ENCODE measurements at regions not wholly inside any gene's neighbourhood (a gene's known extent, or its start where the extent isn't known, plus 50 kb on each side); places are given as distances from the start of the nearest gene placed in this dataset.
A peak's percentile ranks its signal among the peaks of the same experiment; 100 is the strongest.

DNA sequence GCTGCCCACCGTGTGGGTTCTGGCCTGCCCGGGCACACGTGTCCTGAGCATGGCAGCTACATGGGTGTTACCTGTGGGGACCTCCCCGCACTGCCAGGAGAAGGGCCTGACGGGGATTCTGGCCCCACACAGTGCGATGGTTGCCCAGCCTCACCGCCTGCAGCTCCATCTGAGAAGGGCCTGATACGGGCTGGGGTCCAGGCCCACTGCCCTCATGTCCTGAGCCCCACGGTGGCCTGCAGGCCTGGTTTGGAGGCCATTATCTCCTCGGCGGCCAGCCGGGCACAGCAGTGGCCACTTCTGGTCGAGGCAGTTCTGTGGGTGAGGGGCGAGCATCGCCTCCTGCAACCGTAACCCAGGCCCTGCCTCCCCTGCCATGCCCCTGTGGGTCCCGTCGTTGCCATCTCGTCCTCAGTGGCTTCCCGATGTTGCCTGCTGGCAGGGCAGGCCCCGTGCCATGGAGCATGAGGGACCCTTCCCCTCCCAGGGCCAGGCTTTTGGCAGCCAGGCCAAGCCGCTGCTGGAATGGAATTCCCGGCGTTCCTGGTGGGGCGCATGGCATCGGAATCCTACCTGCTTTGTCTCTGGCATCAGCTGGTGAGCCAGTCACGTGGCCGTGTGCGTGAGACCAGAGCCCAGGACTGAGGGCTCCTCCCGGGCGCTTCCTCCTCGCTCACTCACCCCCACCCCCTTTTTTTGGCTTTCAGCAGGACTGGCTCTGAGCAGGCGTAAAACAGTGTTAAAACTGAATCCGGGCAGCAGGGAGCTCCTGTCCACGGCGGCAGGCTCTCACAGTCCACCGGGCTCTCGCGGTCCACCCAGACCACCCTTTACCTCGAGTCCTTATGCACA is 71.9 kb upstream of the PPARA start:
- peak; percentile 92 for DNase-seq (ENCODE audit: low read depth)

DNA sequence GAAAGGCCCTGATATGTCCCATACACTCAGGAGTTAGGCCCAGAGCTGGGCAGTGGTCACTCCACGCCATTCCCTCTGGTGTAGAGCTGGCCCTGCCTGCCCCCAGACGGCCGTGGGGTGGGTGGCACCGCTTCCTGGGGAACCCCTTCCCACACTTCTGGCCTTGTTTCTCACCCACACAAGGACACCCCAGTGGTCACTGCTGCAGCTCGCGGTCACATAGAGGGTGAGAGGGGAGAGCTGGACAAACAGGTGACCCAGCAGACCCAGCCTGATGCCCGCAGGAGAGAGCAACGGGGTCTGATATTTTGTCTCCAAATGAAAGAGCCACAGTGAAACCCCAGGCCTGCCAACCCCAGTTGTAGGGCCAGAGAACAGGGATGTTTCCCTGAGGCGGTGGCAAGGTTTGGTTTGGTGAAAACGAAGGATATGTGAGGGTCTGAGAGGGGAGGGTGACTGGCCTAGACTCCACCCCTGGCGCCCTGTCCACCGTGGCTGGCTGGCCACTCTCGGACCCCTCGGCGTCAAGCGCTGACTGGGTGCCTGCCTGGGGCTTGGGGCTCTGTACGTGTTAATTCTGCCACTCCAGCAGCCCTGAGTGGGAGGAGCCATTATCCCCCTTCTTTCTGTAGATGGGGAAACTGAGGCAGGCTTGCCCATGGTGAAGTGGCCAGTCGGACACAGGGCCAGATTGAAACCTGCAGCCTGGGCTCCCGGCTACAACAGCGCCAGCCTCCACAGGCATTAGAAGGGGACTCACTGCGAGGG is 71.0 kb upstream of the PPARA start:
- DNase-seq (ENCODE audit: low read depth): no peak

DNA sequence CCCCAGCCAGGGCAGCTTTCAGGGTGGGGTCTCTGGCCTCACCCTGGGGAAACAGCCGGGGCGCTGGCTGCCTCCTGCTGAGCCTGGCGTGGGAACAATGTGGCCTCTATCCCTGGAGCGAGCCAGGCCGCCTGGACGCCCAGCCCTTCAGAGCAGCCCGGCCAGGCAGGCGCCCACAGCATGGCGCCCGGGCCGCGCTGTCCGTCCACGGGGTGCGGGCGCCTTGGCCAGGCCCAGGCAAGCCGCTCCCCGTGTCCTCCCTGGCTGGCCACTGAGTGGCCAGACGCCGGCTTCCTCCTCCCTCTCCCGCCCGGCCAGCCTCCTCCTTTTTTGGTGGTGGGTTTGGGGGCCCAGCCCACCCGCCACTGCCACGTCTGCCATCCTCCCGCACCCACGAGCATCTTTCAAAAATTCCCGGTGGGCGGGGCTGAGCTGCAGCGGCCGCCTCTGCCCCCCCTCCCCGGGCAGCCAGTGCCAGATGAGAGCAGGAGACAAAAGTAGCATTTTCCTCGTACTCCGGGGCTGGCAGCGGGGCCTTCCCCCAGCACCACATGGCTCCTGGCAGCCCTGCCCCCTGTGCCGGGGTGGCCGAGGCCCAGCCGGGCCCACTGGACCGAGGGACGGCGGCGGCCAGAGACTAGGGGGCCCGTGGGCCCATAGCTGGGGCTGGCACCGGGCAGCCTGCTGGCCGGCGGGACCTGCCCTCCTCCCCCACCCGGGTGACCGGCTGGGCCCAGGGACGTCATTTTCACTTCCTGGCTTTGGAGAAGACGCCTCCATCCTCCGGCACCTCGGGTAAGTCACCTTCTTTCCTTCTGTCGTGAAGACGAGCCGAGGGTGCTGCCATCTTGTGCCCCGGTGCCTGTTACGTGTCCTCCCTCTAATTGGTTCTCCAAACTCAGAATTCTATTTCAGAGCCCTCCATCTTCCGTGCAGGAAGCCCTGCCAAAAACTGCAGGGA is 70.2 kb upstream of the PPARA start:
- DNase-seq (ENCODE audit: low read depth): peak; percentile 88

DNA sequence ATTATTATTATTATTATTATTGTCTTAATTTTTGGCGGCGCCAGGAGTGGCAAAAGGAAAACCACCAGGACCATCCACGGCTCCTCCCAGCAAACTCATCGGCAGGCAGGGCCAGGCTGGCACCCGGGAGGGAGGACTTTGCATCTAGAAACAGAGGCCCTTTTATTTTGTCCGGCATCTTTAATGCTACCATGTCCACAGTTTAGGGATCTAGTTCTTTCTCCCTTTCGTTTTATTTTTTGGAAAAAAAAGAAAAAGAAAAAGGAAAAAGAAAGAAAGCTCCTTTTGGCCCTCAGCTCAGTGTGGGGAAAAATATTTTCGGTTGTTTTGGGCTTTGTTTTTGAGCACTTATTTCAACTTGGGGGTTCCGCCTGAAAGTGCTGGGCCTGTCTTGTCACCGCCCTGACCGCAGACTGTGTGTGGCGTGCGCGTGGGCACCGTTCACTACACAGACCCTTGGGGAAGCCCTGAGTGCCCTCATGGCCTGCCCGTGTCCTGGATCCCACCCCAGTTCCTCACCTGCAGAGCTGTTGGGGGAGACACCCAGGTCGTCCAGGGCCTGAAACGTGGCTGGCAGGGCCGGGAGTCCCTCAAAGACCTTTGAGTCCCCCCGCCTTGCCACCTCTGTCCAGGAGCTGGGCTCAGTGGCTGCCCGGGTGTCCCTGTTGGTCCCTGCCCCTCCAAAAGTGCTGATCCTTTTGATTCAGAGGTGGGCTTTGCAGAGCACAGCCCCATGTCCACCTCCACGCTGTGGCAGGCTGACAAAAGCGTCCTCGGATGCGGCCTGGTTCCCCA is 69.1 kb upstream of the PPARA start:
- DNase-seq (ENCODE audit: low read depth): no peak

DNA sequence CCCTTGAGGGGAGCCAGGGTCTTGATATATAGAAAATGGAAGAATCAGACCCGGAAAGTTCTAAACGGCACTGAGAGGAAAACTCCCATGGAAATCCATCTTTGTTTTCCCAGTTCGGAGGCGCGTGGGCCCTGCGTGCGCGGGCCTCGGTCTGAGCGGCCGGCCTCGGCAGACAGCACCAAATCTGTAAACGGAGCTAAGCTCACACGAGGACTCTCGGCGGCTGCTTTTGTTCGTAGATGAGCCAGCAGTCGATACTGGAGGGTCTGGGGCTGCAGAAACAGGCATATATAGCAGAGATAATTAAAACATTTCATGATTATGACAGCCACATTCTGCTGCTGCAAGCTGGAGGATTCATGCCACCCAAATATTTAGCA is 68.5 kb upstream of the PPARA start:
- no peak for DNase-seq (ENCODE audit: low read depth)

DNA sequence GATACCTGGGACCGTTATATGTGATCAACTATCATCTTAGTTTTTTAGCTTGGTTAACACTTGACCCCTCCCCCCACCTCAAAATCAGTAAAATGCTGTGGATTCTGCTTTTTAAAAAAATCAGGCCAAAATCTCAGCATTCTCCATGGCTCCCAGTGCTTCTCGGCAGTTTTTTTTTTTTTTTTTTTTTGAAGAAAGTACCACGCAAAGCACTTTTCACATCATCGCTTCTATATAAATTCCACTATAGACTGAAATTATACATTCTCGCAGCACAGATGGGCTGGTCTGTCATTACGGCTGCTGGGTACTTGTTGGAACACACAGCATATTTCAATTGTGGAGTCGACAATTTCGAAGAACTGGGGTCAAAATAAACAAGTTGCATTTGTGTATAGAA is 67.7 kb upstream of the PPARA start:
- DNase-seq (ENCODE audit: low read depth): no peak

DNA sequence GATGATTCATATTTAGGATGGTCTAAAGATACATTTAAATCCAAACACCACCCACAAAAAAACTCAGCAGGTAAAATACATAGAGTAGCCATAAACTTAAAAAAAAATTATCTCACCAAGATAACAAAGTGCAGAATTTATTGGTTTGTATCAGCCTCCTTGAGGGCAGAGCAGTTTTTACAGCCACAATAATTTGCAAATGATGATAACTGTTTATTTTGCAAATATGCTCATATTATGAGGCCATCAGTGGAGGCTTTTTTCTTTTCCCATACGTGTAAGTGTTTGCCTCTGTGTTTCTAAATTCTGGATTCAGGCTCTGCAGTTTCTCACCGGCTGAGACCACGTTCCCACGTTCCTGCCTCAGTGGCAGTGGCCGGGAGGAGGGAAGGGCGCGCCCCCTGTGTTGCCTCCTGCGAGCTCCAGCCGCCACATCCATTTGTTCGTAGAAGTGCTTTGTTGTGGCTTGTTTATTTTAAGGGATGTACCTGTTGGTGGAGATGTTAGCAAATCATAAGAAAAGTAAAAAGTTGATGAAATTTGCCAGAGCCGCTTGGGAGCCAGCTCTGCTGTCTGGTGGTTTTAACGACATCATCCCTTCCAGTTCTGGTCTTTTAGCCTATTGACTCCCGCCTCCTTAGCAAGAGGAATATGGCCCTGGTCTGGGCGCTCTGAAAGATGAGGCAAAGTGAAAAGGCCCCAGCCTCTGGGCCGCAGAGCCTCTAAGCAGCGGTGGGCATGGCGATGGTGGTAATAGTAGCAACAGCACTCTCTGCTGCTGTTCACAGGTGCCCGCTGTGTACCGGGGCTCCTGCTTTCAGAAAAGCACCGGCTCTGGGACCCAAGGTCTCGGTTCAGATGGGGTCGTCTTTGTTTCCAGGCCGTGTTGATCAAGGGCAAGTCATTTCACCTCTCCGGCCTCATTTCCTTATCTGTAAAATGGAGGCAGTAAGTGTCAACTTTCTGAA is 66.7 kb upstream of the PPARA start:
- DNase-seq (ENCODE audit: low read depth): no peak

DNA sequence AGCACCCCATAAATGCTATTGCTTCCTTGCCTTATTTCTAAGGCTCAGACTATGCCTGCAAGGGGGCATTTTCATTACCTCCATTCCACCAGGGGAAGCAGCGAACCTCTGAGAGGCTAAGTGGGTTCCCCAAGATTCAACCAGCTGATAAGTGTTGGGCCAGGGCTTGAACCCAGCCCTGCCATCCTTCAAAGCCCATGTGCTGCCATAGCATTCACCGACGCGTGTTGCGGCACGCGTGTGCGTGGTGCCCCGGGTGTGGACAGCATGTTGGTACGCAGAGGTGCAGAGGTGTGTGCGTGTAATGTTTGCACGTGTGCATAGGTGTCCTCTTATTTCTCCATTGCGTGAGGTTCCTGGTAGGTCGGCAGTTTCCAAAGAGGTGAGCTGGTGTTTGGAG is 66.0 kb upstream of the PPARA start:
- no peak for DNase-seq (ENCODE audit: low read depth)

DNA sequence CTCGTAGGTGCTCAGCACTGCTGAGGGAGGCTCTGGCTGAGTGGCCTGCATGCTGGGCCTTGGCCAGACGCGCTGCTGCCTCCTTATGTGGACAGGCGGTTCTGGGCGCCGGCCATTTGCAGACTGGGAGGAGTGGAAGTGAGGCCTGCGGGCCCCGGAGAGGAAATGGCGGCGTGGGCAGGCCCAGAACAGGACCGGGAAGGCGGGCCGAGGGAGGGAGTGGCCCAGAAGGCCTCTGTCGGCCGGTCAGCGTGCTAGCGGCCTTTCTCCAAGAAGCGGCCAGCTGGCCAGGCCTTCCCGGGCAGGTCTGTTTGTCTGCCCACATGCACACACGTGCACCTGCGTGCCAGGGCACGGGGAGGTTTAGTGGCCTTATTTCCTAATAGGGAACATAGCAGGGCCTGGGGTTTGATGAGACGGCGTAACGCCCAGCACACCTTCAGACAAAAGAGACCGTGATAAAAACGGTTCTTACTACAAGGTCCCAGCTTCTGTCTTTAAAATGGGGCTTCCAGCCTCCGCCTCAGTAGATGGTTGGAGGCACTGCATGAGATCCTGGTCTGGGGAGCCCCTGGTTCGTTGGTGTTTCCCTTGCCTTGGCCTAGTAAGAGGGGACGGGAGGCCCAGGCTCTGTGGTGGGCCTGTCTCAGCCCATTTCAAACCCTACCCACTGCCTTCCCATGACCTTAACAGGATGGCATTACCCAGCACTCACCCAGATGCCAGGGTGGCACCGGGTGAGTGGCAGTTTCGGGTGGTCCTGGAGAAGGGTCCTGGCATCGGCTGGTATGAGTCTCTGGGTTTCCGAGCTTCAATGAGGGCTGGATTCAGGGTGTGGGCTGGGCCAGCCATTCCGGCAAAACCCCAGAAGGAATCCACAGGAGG is 65.1 kb upstream of the PPARA start:
- peak; percentile 88 for DNase-seq (ENCODE audit: low read depth)

DNA sequence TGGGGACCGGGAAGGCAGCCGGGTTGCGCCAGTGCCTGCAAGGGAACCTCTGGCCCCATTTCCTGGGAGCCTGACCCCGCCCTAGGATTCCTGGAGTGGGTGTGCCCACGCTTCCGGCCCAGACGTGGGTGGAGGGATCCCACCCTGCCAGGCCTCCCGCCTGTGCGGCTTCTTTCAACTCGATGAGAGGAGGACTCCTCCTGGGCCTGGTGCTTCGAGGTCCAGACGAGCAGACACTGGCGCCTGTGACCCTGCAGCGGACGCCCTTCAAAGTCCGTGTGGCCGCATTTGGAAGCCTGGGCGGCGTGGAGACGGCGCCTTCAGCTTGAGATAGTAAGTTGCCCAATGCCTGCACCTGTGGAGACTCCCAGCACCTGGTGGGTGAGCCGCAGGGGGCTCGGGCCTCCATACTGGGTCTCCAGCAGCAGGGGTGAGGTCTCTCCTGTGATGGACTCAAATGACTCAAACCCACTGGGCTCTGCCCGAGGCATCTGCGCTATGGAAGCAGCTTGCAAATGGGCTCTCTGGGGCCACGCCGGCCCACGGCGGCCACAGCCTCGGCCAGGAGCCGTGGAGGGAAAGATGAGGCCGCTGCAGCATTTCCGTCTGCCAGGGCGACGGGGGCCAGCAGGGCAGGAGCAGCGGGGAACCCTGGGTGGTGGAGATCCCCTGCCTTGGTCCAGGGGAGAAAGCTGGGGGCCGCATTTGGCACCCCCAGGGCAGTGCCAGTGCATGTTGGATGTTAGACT is 64.3 kb upstream of the PPARA start:
- peak; percentile 82 for DNase-seq (ENCODE audit: low read depth)

DNA sequence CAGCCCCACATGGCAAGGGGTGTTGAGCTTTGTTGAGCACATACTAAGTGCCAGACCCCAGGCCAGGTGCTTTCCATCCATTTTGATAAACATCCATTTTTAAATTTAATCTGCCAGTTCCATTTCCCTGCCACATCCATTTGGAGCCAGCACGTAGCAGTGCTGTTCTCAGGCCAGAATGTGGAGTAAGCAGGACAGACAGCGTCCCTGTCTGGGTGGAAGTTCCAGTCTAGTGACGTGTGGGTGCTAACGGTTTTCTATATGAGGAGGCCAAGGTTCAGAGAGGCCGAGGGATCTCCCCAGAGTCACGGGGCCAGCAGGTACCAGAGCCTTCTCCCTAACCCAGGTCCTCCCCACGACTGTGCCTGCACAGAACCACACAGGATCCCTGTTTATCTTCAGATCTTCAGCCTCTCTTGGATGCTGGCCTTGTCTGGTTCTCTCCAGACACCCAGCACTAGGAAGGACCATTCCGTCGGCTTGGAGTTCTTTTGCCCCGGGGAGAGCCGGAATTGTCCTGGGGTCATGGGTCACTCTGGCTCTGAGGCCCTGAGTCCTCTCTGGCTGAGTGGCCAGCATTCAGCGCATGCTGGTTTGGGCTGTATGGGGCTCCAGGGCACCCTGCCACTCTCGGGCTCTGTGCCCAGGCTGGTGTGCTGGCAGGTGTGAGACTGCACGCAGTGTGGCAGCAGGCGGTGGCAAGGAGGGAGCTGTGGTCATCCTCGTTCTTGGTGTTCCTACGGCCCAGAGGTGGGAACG is 63.6 kb upstream of the PPARA start:
- peak; percentile 33 for DNase-seq (ENCODE audit: low read depth)

DNA sequence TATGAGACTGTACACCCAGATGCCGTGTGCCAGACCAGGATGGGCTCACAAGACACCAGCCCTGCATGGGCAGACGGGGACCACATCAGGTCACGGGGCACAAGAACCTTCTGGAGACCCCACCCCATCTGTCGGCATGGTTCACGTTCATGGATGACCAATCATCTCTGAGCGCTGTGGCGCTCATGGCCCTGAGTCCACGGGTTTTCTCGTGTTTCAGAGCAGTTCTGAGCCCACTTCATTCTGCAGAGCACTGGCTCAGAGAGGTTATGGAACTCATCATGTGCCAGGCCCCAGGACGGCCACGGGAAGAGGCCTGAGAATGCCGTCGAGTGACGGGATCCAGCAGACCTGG is 63.0 kb upstream of the PPARA start:
- DNase-seq (ENCODE audit: low read depth): no peak

DNA sequence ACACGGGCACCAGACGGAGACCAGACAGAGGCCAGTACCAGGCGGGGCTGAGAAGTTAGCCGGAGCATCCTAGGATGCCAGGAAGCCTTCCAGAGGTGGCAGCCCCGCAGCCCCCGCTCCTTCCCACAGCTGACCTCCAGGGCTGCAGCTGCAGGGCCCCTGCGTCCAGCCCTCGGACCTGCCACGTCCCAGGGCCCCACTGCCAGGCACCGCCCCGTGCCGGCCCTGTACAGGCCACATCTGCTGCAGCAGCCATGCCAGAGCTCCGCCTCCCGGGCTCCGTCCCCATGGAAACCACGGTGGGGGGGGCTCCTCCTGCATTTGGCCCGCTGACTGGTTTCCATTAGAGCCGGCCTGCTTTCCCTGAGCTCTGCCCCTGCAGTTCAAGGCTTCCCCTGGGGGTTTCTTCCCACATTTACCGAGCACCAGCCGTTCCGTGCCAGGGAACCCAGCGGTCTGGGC is 62.5 kb upstream of the PPARA start:
- peak; percentile 90 for DNase-seq (ENCODE audit: low read depth)

DNA sequence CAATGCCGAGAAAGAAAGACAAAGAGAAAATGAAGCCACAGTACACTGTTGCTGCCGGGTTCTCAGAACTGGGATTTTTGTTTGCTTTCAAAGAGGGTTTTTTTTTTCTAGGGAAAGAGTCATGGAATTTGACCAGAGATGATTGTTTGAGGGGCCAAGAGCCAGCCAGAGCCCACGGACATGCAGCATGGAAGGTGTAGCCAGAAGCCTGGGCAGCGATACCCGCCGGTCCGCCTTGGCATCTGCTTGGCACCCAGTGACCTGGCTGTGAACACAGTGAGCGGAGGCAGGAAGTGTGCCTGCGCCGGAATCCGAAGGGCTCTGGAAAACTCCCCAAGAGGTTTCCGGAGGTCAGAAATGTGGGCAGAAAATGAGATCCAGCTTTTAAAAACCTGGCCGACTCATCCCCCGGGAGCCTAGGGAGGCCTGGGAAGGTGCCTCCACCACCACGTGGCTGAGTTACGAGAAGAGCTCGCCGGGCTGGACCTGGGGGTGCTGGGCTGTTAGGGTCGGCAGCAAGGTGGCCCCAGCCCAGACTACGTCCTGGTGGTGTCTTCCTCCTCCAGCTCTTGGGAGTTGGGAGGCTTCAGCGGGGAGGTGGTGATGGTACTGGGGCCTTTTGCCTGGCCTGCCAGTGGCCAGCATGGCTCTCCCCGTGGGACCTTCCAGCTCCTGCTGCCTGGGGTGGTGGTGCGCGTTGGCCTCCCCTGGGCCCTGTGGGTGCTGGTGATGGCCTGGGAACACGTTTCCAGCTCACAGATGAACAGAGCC is 61.6 kb upstream of the PPARA start:
- DNase-seq (ENCODE audit: low read depth): peak; percentile 82

DNA sequence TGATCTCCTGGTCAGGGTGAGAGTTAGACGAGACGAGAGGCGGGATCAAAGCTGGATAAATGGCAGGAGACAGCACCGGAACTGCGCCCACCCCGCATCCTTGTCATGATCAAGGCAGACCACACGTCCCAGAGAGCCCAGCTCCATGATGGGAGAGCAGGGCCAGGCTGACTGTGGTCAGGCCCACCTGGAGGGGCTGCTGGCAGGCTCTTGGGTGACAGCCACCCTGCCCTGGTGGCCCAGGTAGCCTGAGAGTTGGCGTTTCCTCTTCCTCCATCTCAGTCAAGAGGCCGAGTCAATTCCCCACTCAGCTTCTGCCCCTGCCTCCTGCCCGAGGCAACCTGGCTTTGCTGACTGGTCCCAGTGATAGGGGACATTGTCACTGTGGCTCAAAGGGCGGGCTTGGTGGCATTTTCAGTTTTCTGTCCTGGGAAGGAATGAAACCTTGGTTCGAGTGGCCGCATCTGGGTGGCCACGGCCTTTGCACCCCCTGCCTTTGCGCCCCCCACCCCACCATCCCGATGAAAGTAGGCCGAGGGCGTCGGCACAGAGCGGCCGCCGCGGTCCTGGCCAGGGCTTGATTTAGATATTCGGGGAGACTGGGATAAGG is 60.8 kb upstream of the PPARA start:
- no peak for DNase-seq (ENCODE audit: low read depth)

DNA sequence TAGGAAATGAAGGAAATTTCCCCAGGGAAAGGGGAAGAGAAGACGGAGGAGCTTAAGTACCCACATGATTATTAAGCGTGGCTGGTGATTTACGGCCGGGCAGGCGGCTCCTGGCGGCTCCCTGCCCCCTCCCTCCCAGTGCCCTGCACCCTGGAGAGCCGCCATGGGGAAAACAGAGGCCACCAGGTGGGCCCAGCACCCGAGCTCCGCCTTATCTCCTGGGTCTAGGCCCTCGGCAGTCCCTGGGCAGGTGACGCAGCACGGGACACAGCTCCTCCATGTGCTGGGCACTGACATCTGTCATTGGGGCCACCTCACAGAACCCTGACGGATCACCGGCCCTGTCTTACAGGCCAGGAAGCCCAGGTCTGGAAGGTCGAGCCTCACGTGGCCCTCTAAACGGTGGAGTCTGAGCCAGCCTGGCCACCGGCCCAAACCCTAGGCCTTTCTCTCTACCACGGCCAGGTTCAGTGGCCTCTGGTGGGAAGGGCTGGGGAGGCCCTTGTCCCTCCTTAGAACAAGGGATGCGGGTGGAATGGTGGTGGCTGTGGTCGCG is 60.2 kb upstream of the PPARA start:
- DNase-seq (ENCODE audit: low read depth): no peak

Measured in Daoy (cell line).